ENCODE measurements at regions not wholly inside any gene's neighbourhood (a gene's known extent, or its start where the extent isn't known, plus 50 kb on each side); places are given as distances from the start of the nearest gene placed in this dataset.

GRCh38 chr13:50358231-50359040 lies 343.2 kb downstream of the KCNRG start:
- no peak for DNase-seq (ENCODE audit: low spot score)

- no peak for DNase-seq (ENCODE audit: low spot score)
Observed at GRCh38 chr13:50359041-50359367, 343.8 kb downstream of the KCNRG start.

GRCh38 chr13:50359779-50360178 lies 344.5 kb downstream of the KCNRG start:
- DNase-seq (ENCODE audit: low spot score): peak; percentile 21

GRCh38 chr13:50360637-50361036 lies 345.4 kb downstream of the KCNRG start:
- no peak for DNase-seq (ENCODE audit: low spot score)

GRCh38 chr13:50361282-50361681 lies 346.0 kb downstream of the KCNRG start:
- DNase-seq (ENCODE audit: low spot score): peak; percentile 31

- DNase-seq (ENCODE audit: low spot score): peak; percentile 89
Observed at GRCh38 chr13:50365408-50366391, 350.5 kb downstream of the KCNRG start.

GRCh38 chr13:50366488-50367174 lies 351.4 kb downstream of the KCNRG start:
- peak; percentile 92 for DNase-seq (ENCODE audit: low spot score)

- DNase-seq (ENCODE audit: low spot score): no peak
Observed at GRCh38 chr13:50369646-50370045, 354.4 kb downstream of the KCNRG start.

GRCh38 chr13:50370303-50370950 lies 355.2 kb downstream of the KCNRG start:
- DNase-seq (ENCODE audit: low spot score): peak; percentile 33

- no peak for DNase-seq (ENCODE audit: low spot score)
Observed at GRCh38 chr13:50374517-50374916, 359.3 kb downstream of the KCNRG start.

- no peak for DNase-seq (ENCODE audit: low spot score)
Observed at GRCh38 chr13:50375792-50376191, 360.5 kb downstream of the KCNRG start.

- DNase-seq (ENCODE audit: low spot score): no peak
Observed at GRCh38 chr13:50376895-50377575, 361.8 kb downstream of the KCNRG start.

GRCh38 chr13:50377726-50378270 lies 362.6 kb downstream of the KCNRG start:
- no peak for DNase-seq (ENCODE audit: low spot score)

GRCh38 chr13:50378509-50379044 lies 363.3 kb downstream of the KCNRG start:
- DNase-seq (ENCODE audit: low spot score): no peak

- no peak for DNase-seq (ENCODE audit: low spot score)
Observed at GRCh38 chr13:50379584-50379983, 364.3 kb downstream of the KCNRG start.

GRCh38 chr13:50380905-50381304 lies 365.7 kb downstream of the KCNRG start:
- DNase-seq (ENCODE audit: low spot score): no peak

- DNase-seq (ENCODE audit: low spot score): no peak
Observed at GRCh38 chr13:50382511-50382910, 367.3 kb downstream of the KCNRG start.

- no peak for DNase-seq (ENCODE audit: low spot score)
Observed at GRCh38 chr13:50382951-50383350, 367.7 kb downstream of the KCNRG start.

- DNase-seq (ENCODE audit: low spot score): no peak
Observed at GRCh38 chr13:50384724-50385123, 369.5 kb downstream of the KCNRG start.

GRCh38 chr13:50386541-50387050 lies 371.4 kb downstream of the KCNRG start:
- no peak for DNase-seq (ENCODE audit: low spot score)
